Lower leg skin (tissue), 3 donors: ENCODE measurements at regions not wholly inside any gene's neighbourhood (a gene's known extent, or its start where the extent isn't known, plus 50 kb on each side); places are given as distances from the start of the nearest gene placed in this dataset.

Source experiments
- POLR2A ChIP-seq, 2 donors: fragments of 450-650 bp; IDR thresholded peaks; one replicate each; pipeline ENCODE4 v1.6.1; 2016 to 2017; ENCODE audit warnings: antibody characterized with exemption in 2 of 2, mild to moderate bottlenecking in 1 of 2, moderate library complexity in 1 of 2
- TF ChIP-seq, protein P1 (sequence below), 3 donors: fragments of 450-650 bp; IDR thresholded peaks; one replicate each; pipeline ENCODE4 v1.5.1; 2016; ENCODE audit warnings: antibody characterized with exemption in 3 of 3, mild to moderate bottlenecking in 3 of 3, moderate library complexity in 2 of 3

DNA sequence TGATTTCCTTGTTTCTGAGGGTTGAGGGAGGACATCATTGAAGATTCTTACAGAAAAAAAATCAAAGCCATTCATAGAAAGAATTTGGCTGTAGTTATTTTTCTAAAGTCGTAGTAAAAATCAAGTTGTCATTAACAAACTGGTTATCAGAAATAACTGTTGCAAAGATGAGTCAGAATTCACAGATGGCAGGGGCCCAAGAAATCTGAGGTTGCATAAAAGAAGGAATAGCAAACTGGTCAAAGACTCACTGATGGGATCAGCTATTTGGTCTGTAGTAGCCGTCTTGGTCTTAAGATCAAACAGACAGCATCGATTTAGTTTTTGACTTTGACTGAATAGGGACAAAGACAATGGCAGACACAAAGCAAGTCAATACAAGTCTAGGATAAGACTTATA, 334.3 kb downstream of the FIGN start:
- no peak for TF ChIP-seq POLR2A (IDR thresholded peaks at IDR 0.05)
- TF ChIP-seq, protein P1, sequence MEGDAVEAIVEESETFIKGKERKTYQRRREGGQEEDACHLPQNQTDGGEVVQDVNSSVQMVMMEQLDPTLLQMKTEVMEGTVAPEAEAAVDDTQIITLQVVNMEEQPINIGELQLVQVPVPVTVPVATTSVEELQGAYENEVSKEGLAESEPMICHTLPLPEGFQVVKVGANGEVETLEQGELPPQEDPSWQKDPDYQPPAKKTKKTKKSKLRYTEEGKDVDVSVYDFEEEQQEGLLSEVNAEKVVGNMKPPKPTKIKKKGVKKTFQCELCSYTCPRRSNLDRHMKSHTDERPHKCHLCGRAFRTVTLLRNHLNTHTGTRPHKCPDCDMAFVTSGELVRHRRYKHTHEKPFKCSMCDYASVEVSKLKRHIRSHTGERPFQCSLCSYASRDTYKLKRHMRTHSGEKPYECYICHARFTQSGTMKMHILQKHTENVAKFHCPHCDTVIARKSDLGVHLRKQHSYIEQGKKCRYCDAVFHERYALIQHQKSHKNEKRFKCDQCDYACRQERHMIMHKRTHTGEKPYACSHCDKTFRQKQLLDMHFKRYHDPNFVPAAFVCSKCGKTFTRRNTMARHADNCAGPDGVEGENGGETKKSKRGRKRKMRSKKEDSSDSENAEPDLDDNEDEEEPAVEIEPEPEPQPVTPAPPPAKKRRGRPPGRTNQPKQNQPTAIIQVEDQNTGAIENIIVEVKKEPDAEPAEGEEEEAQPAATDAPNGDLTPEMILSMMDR (IDR thresholded peaks at IDR 0.05): no peak
